Thymus (tissue), 11 donors: ENCODE measurements at regions not wholly inside any gene's neighbourhood (a gene's known extent, or its start where the extent isn't known, plus 50 kb on each side); places are given as distances from the start of the nearest gene placed in this dataset.

Experiments used
- DNase-seq, 9 donors: peaks; one replicate each; pipeline ENCODE4 v3.0.0-alpha.2; 2013; ENCODE audit warnings: low spot score in 9 of 9, low read depth in 6 of 9, missing footprints in 1 of 9
- H3K27ac ChIP-seq, 2 donors: one replicate each; pipeline ENCODE4 v1.5.1; 2013; ENCODE audit warnings: control low read depth in 1 of 2, low read depth in 1 of 2, low read length in 1 of 2, mild to moderate bottlenecking in 1 of 2, moderate library complexity in 1 of 2
- H3K27me3 ChIP-seq, 2 donors: one replicate each; pipeline ENCODE4 v1.5.1; 2013; ENCODE audit warnings: low read length in 1 of 2; ENCODE audit not compliant: control insufficient read depth in 2 of 2, insufficient read depth in 1 of 2
- H3K36me3 ChIP-seq, 2 donors: one replicate each; pipeline ENCODE4 v1.5.1; 2013; ENCODE audit warnings: low read length in 1 of 2, mild to moderate bottlenecking in 1 of 2, moderate library complexity in 1 of 2; ENCODE audit not compliant: control insufficient read depth in 2 of 2, insufficient read depth in 2 of 2
- H3K4me1 ChIP-seq, 2 donors: one replicate each; pipeline ENCODE4 v1.5.1; 2013; ENCODE audit warnings: low read length in 2 of 2; ENCODE audit not compliant: control insufficient read depth in 2 of 2, insufficient read depth in 2 of 2
- H3K4me3 ChIP-seq, 2 donors: one replicate each; pipeline ENCODE4 v1.5.1; 2013; ENCODE audit warnings: low read length in 2 of 2, control low read depth in 1 of 2, mild to moderate bottlenecking in 1 of 2
- H3K9me3 ChIP-seq, 2 donors: one replicate each; pipeline ENCODE4 v1.5.1; 2013; ENCODE audit warnings: low read length in 1 of 2, mild to moderate bottlenecking in 1 of 2; ENCODE audit not compliant: control insufficient read depth in 2 of 2, insufficient read depth in 1 of 2
- WGBS: extraction: QIAGEN DNeasy Blood & Tissue Kit; methylation state at CpG from one replicate; pipeline ENCODE4 v1.1.7; 2013; 5-methylcytosine and 5-hydroxymethylcytosine counted together
- donor health status: healthy.

DNA sequence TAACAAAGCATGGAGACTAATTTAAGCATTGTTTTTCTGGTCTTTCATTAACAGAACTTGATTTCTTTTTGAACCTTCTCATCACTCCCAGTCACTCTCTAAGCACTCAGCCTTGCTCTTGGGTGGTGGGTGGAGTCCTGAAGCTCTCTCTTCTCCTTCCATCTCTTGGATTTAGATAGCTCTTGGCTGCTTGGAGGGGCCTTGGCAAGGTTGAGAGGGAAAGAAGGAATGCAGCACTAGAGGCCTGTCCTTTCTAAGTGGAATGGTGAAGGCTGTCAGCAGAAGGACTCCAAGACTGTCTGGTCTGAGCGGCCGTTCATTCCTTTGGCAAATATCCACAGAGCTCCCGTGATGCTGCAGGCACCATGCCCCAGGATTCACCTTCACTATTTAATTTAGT, 168.6 kb upstream of the E2F8 start:
- Histone ChIP-seq H3K4me1 (no peaks in the 10 kb centered on the region), H3K27ac (no peak overlapping the region), H3K27me3 (no peaks in the 10 kb centered on the region), H3K9me3 (no peaks in the 10 kb centered on the region), H3K4me3 (no peak overlapping the region), H3K36me3 (no peaks in the 10 kb centered on the region)
- WGBS = 90% methylated on average over 3 of the region's 3 CpGs
- no peak for DNase-seq

DNA sequence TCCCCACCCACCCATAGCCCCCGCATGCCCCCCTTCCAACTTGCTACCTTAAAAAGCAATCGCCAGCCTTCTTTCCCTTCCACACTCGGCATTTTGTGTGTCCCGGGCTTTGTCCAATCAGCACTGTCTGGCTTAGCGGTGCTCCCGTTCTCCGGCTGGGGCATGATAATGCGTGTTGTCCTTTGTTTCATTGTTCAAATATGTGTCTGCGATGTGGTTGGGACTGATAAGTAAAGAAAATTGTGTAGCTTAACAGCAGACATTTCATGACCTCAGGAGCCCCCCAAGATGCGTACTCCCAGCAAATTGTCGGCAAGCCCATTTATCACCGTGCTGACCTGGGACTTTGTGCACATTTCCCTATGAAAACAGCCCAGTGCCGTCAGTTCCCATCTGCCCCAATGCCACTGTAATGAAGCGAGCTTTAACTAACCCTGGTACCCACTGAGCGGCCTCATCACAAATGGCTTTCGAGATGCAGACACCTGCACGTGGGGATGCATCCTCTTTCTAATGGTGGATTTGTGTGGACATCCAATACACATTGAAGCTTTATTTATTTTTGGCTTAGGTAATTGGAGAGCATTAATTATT, 167.0 kb upstream of the E2F8 start:
- 94% methylated on average over 17 of the region's 17 CpGs for WGBS
- DNase-seq = no peak
- H3K27me3 ChIP-seq = no peaks in the 10 kb centered on the region

DNA sequence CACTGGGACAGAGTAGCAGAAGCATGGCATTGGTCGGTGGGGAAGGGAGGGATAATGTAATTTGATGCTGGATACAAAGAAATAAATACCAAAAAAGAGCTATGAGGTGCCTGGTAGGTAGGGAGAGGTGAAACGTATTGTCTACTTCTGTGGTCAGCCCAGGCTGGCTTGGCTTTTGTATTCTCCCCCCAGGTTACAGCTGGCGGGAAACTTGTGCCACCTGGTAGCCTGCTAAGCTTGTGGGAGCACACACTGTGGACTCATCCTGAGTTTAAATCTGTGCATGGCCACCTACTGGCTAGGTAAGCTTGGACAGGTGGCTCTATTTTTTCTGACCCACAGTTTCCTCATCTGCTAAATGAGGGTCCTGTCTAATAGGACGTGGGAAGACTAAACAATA, 165.2 kb upstream of the E2F8 start:
- Histone ChIP-seq H3K9me3 (no peaks in the 10 kb centered on the region), H3K36me3 (no peaks in the 10 kb centered on the region), H3K27ac (no peak overlapping the region), H3K4me1 (no peaks in the 10 kb centered on the region), H3K27me3 (no peaks in the 10 kb centered on the region), H3K4me3 (no peak overlapping the region)
- no peak for DNase-seq
- WGBS = 69% methylated on average over 4 of the region's 4 CpGs

More for the DNA sequence above, 167.0 kb upstream of the E2F8 start:
- no peaks in the 10 kb centered on the region for H3K4me1 ChIP-seq
- no peak overlapping the region for H3K27ac ChIP-seq
- no peaks in the 10 kb centered on the region for H3K9me3 ChIP-seq
- H3K4me3 ChIP-seq = no peak overlapping the region
- no peaks in the 10 kb centered on the region for H3K36me3 ChIP-seq

DNA sequence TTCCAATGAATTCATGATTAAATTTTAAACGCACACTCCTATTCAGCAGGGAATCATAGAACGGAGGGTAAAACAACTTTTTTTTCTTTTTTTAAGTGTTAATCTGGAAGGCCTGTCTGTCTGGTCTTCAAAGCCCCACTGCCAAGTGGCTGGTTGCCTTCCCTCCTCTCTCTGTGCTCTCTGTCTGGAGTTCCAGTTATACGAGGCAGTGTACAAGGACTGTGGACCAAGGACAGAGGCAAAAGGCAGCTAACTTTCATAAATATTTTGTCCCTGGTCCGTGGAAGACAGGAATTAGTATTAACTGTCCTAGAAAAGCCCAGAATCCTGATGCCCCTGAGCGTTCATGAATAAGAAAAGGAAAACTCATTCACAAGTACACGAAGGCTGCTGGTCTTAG, 164.0 kb upstream of the E2F8 start:
- Histone ChIP-seq H3K4me1 (no peaks in the 10 kb centered on the region), H3K9me3 (no peaks in the 10 kb centered on the region), H3K27ac (no peak overlapping the region), H3K4me3 (no peak overlapping the region), H3K36me3 (no peaks in the 10 kb centered on the region), H3K27me3 (no peaks in the 10 kb centered on the region)
- no peak for DNase-seq
- WGBS = 63% methylated on average over 6 of the region's 6 CpGs

DNA sequence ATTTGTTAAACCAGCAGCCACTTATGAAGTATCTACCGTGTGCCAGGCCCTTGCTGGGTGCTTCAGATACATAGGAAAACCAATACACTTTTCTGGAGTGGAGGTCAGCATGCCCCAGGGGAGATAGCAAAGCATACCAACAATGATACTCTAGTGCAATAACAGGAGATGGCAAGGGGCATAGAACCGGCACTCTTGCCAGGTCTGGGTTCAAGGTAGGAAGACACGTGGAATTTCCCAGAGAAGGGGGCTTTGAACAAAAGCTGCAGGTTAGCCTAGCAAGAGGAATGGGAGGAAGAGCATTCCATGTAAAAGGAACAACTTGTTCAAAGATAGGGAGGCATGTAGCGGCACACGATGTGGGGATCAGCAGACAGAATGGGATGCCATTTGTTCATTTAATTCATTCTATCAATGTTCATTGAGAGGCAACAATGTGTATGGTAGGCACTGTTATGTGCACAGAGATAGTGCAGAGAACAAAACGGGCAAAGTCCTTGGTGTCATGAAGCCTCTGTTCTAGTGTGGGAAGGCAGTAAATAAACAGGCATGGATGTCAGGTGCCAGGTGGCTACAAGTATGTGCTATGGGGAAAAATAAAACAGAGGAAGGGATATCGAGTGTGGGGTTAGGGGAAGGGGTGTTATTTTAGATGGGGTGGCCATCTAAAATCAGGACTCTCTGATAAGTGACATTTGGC, 162.6 kb upstream of the E2F8 start:
- WGBS = 81% methylated on average over 7 of the region's 7 CpGs
- no peaks in the 10 kb centered on the region for H3K36me3 ChIP-seq
- H3K4me3 ChIP-seq = no peak overlapping the region
- no peaks in the 10 kb centered on the region for H3K27me3 ChIP-seq
- no peaks in the 10 kb centered on the region for H3K4me1 ChIP-seq
- DNase-seq = no peak
- H3K9me3 ChIP-seq = no peaks in the 10 kb centered on the region
- H3K27ac ChIP-seq = no peak overlapping the region

DNA sequence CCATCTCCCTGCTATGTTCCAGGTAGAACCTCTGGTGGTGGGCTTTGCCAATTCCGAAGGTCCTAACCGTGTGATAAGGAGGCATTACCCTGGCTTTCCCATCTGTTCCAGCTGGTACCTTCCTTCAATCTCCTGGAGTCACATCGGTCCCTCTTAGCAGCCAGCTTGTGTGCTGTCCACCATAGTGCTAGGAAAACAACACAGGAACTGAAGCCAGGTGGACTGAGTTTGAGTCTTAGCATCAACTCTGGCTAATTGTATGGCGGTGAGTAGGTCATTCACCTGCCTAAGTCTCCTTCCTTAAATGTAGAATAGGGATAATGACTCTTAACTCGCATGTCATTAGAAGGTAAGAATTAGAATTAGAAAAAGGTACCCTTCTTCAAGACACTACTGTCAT, 159.6 kb upstream of the E2F8 start:
- no peaks in the 10 kb centered on the region for H3K9me3 ChIP-seq
- no peak for DNase-seq
- H3K4me1 ChIP-seq = no peaks in the 10 kb centered on the region
- no peak overlapping the region for H3K27ac ChIP-seq
- WGBS = 93% methylated on average over 5 of the region's 5 CpGs
- H3K36me3 ChIP-seq = no peaks in the 10 kb centered on the region
- no peaks in the 10 kb centered on the region for H3K27me3 ChIP-seq
- H3K4me3 ChIP-seq = no peak overlapping the region

DNA sequence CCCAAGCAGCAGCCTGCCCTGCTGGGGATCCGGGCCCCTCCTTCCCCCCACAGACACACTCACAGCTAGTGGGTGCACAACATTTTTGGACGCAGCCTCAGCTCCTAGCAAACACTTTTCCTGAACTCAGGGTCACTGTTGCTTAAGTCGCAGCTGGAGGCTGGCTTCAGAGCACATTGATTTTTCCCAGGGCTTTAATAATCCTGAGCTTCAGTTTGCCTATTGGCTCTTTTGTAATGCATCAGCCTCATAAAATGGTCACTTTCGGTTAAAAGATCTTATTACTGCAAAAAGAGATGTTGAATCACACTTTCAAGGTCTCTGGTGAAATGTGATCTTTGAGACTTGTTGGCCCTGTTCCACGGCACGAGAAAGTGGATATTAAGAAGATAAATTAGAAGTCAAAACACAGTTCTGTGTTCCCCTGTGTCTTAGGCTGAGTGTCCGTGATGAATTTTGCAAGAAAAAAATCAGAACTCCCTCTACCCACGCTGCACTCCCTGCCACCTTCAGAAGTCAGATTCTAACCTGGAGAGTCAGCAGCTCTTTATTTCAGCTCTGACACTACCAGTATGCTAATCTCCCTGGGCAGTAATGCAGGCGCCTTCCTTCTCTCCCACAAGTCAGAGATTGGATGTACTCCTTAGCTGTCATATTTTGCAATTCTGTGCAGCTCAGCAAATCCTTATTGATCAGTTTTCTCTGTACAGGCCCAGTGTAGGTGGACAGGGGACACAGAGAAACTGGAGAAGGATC, 158.2 kb upstream of the E2F8 start:
- WGBS = 78% methylated on average over 9 of the region's 9 CpGs
- no peaks in the 10 kb centered on the region for H3K9me3 ChIP-seq
- H3K27me3 ChIP-seq = no peaks in the 10 kb centered on the region
- H3K4me3 ChIP-seq = no peak overlapping the region
- no peaks in the 10 kb centered on the region for H3K4me1 ChIP-seq
- no peak overlapping the region for H3K27ac ChIP-seq
- no peak for DNase-seq
- H3K36me3 ChIP-seq = no peaks in the 10 kb centered on the region

DNA sequence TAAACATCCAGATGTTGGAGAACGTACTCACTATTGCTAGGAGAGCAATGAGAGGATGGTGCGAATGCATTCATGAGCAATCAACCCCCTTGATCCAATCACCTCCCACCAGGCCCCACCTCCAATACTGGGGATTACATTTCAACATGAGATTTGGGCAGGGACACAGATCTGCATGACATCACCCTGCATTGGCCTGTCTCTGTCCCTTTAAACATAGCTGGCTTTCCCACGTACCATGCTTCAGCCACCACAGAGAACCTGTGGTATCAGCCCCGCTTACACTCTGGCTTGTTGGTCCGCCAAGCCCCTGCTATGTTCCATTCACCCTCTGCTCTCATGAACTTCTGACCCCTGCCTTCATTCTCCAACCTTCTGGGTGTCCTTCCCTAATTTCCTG, 157.5 kb upstream of the E2F8 start:
- WGBS = 78% methylated on average over 5 of the region's 5 CpGs

DNA sequence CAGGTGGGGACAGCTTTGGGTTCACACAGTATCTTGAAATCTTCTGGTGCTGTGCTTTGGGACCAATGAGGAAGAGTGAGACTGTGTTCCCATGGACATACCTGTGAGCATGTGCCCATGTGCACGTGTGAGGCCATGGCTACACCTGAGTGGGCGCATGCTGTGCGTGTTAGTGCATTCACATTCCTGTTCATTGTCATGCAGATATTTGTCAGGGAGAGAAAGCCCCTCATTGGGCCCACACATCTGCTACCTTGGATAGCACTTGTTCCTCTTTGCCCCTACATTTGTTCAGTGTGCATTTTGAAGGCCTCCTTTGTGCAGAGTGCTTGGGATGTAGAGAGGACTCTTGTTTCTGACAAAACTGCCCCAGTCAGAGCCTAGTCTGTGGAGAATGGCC, 154.3 kb upstream of the E2F8 start:
- Histone ChIP-seq H3K4me1 (no peaks in the 10 kb centered on the region), H3K27me3 (no peaks in the 10 kb centered on the region), H3K9me3 (peaks cover 0 to 2% of the 10 kb centered on the region in 2 donors), H3K4me3 (no peak overlapping the region), H3K36me3 (no peaks in the 10 kb centered on the region), H3K27ac (no peak overlapping the region)
- DNase-seq = no peak
- WGBS = 62% methylated on average over 3 of the region's 3 CpGs

More for the DNA sequence above, 157.5 kb upstream of the E2F8 start:
- DNase-seq = no peak
- no peaks in the 10 kb centered on the region for H3K9me3 ChIP-seq
- no peaks in the 10 kb centered on the region for H3K27me3 ChIP-seq
- no peaks in the 10 kb centered on the region for H3K4me1 ChIP-seq
- no peak overlapping the region for H3K27ac ChIP-seq
- no peaks in the 10 kb centered on the region for H3K36me3 ChIP-seq
- H3K4me3 ChIP-seq = no peak overlapping the region
